Pancreas (tissue), 10 donors: ENCODE measurements at regions not wholly inside any gene's neighbourhood (a gene's known extent, or its start where the extent isn't known, plus 50 kb on each side); places are given as distances from the start of the nearest gene placed in this dataset.

Experiments used
- ATAC-seq, 4 donors: fragments of 200-7000 bp; cut with Tn5 transposase; one replicate each; pipeline versions ENCODE4 v1.8.0 to v1.9.1; 2020; ENCODE audit warnings: mild to moderate bottlenecking in 4 of 4, moderate library complexity in 4 of 4
- DNase-seq, 6 donors: peaks; one replicate each; pipeline ENCODE4 v3.0.0-alpha.2; 2020
- FAIRE-seq: peaks from 2 replicates; lab custom pipeline; 2012; peaks lifted over from hg19 to GRCh38; lab: Jason Lieb, UNC
- H3K27ac ChIP-seq, 4 donors: fragments of 200-600 bp; sonication (generic); 1 replicate in 3 of 4; 2 replicates in 1 of 4; pipeline versions ENCODE4 v1.5.0 to v1.8.0; 2020
- H3K27me3 ChIP-seq, 4 donors: fragments of 200-600 bp; one replicate each; pipeline ENCODE4 v1.8.0; 2021
- H3K36me3 ChIP-seq, 3 donors: fragments of 200-600 bp; sonication (generic) in 1 of 3; one replicate each; pipeline versions ENCODE4 v1.5.0 to v1.8.0; 2020 to 2021
- H3K4me1 ChIP-seq, 3 donors: fragments of 200-600 bp; one replicate each; pipeline ENCODE4 v1.8.0; 2021
- H3K4me3 ChIP-seq, 4 donors: fragments of 200-600 bp; sonication (generic) in 2 of 4; one replicate each; pipeline versions ENCODE4 v1.5.0 to v1.8.0; 2020 to 2021
- H3K9me3 ChIP-seq, 4 donors: fragments of 200-600 bp; one replicate each; pipeline ENCODE4 v1.8.0; 2021
- WGBS, 2 donors: extraction: QIAGEN DNeasy Blood & Tissue Kit; methylation state at CpG; one replicate each; pipeline ENCODE4 v1.1.7; 2013; 5-methylcytosine and 5-hydroxymethylcytosine counted together
- intact Hi-C, 3 donors: fragments of 100-400 bp; cut with DNase I; formaldehyde crosslinking; loops; one replicate each; pipeline versions ENCODE4 v1.11.1 to v1.14.2; 2022
- TF ChIP-seq, protein P1 (sequence below), 4 donors: fragments of 200-600 bp; sonication (generic) in 3 of 4; IDR thresholded peaks; one replicate each; pipeline versions ENCODE4 v1.5.0 to v1.8.0; 2021; ENCODE audit warnings: antibody characterized with exemption in 4 of 4
- donor health status: healthy with polysubstance abuse.
- donor health status: DM: no; HTN: no; CAD: no; lungs with moderate emphysema.
- donor health status: DM: no; HTN: no; CAD: no.
- donor health status: control.
- donor health status: control.
- donor health status: Bipolar disorder and iron deficiency.
- donor health status: DM: yes; HTN: yes; CAD: no.
- donor health status: DM: no; HTN: no; CAD: no.
- donor health status: DM: no; HTN: no; CAD: no.
- donor health status: DM: yes; HTN: yes; CAD: no.

DNA sequence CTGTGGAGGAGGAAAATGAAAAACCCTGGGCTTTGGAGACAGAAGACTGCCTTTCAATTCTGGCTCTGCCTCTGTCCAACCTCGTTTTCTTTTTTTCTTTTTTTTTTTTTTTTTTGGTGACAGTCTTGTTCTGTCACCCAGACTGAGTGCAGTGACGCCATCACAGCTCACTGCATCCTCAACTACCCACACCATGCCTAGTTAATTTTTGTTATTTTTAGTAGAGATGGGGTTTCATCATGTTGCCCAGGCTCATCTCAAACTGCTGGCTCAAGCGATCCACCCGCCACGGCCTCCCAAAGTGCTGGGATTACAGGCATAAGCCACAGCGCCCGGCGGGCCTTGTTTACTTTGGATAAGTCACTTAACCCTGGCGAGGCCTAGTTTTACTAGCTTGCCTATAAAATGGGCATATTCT lies 66.3 kb upstream of the SLC25A26 start:
- H3K36me3 ChIP-seq: no peaks in the 10 kb centered on the region
- no peak overlapping the region for H3K4me3 ChIP-seq
- FAIRE-seq (no peak), DNase-seq (no peak), ATAC-seq (no peak)
- intact Hi-C loops: no loop called here
- no peaks in the 10 kb centered on the region for H3K4me1 ChIP-seq
- H3K27ac ChIP-seq: no peak overlapping the region
- 67 to 70% methylated on average over 9 of the region's 9 CpGs for WGBS, 2 donors
- no peaks in the 10 kb centered on the region for H3K27me3 ChIP-seq
- TF ChIP-seq, protein P1, sequence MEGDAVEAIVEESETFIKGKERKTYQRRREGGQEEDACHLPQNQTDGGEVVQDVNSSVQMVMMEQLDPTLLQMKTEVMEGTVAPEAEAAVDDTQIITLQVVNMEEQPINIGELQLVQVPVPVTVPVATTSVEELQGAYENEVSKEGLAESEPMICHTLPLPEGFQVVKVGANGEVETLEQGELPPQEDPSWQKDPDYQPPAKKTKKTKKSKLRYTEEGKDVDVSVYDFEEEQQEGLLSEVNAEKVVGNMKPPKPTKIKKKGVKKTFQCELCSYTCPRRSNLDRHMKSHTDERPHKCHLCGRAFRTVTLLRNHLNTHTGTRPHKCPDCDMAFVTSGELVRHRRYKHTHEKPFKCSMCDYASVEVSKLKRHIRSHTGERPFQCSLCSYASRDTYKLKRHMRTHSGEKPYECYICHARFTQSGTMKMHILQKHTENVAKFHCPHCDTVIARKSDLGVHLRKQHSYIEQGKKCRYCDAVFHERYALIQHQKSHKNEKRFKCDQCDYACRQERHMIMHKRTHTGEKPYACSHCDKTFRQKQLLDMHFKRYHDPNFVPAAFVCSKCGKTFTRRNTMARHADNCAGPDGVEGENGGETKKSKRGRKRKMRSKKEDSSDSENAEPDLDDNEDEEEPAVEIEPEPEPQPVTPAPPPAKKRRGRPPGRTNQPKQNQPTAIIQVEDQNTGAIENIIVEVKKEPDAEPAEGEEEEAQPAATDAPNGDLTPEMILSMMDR (IDR thresholded peaks at IDR 0.05): no peak
- H3K9me3 ChIP-seq: no peaks in the 10 kb centered on the region

DNA sequence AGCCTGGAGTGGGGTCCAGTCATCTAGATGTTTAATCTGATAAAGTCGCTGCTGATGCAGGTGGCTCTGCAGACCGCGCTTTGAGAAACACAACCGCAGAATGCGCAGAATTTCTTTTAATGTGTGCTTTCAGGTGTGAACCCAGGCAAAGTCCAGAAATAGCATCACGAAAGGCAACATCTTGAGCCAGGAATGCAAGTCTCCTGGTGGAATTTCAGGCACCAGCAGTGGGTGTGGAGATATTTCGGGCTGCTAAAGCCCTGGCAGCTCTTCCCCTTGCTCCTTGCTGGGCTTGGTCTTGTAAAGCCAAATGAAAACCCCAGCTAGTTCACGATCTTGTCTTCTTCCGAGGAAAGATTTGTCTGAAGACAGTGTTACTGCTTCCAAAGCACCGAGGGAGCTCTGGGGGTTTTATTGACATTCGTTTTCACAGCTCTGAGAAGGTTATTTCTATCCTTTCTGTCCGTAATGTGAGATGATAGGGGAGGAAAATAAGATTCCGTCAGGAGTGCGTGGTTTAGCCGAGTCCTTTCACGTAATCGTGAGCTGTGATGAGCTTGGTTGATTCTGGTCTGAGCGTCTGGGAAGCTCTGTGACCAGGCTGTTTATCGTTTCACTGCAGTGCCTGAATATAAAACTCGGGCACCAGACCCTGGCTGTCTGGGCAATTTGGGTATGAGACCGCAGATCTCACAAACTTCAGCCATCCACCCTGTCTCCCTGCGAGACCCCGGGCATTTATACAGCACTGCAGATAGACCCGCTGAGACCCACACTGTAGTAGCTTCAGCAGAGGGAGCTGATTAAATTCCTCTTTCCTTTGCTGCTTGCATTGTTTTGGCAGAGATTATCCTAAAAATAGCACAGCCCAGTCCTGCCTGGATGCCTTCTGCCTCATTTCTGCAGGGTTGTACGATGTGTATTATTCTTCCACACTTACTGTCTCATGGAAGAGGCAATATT lies 67.0 kb upstream of the SLC25A26 start:
- H3K9me3 ChIP-seq: no peaks in the 10 kb centered on the region
- TF ChIP-seq, protein P1 (IDR thresholded peaks at IDR 0.05): no peak
- no peak overlapping the region for H3K27ac ChIP-seq
- intact Hi-C loops: no loop called here
- DNase-seq (no peak), ATAC-seq (peak in 1 of 4 donors; percentile 57), FAIRE-seq (no peak)
- 59 to 60% methylated on average over 25 of the region's 25 CpGs for WGBS, 2 donors
- H3K4me1 ChIP-seq: no peaks in the 10 kb centered on the region
- H3K27me3 ChIP-seq: no peaks in the 10 kb centered on the region
- no peak overlapping the region for H3K4me3 ChIP-seq
- no peaks in the 10 kb centered on the region for H3K36me3 ChIP-seq

DNA sequence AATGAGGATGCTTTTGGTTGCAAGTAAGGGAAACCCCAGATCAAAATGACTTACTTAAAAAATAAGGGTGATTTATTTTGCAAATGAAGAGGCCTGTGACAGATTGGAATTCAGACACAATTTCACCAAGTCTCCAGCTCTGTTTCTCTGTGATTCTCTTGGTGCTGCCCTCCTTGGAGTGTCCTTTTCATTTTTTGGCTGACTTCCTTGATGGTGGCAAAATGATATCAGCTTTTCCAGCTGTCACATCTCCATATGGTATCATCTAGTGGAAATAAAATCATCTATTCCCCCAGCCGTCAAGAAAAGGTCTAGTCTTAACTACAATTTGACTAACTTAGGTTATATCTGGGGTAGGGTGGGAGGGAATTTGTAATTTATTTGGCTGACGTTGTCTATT lies 68.5 kb upstream of the SLC25A26 start:
- Histone ChIP-seq H3K4me1 (no peaks in the 10 kb centered on the region), H3K36me3 (no peaks in the 10 kb centered on the region), H3K4me3 (no peak overlapping the region), H3K27ac (no peak overlapping the region), H3K27me3 (no peaks in the 10 kb centered on the region), H3K9me3 (no peaks in the 10 kb centered on the region)
- ATAC-seq (no peak), FAIRE-seq (no peak), DNase-seq (no peak)
- 66 to 72% methylated on average over 2 of the region's 2 CpGs for WGBS, 2 donors
- intact Hi-C loops: no loop called here
- TF ChIP-seq, protein P1 (IDR thresholded peaks at IDR 0.05): no peak

DNA sequence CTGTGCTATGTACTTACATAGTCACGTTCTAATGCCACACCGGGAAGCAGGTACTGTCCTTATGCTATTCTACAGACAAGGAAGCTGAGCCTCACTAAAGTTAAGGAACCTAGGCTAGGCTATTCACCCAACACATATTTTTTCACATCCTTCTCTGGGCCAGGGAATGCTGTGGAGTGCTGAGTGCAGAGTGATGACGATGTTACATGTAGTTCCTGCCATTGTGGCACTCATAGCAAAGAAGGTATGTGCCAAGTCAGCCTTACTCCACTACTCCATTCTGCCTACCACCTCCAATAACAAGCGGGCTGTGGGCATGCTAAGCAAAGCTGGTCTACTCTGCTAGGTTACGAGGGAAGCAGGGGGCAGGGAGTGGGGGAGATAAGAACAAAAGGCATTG lies 69.8 kb upstream of the SLC25A26 start:
- no peak overlapping the region for H3K27ac ChIP-seq
- WGBS, 2 donors: 87 to 89% methylated on average over 5 of the region's 5 CpGs

More for the DNA sequence above, 69.8 kb upstream of the SLC25A26 start:
- ATAC-seq (no peak), DNase-seq (no peak), FAIRE-seq (no peak)
- H3K27me3 ChIP-seq: no peaks in the 10 kb centered on the region
- intact Hi-C loops: no loop called here
- no peaks in the 10 kb centered on the region for H3K9me3 ChIP-seq
- H3K36me3 ChIP-seq: no peaks in the 10 kb centered on the region
- no peak overlapping the region for H3K4me3 ChIP-seq
- TF ChIP-seq, protein P1 (IDR thresholded peaks at IDR 0.05): no peak
- H3K4me1 ChIP-seq: no peaks in the 10 kb centered on the region
